ENCODE measurements at regions not wholly inside any gene's neighbourhood (a gene's known extent, or its start where the extent isn't known, plus 50 kb on each side); places are given as distances from the start of the nearest gene placed in this dataset.
"Not testable (repeated sequence)": the region's sequence is repeated elsewhere in the genome, so short reads cannot be mapped to it uniquely, and the experiment has no call there.

GRCh38 chr2:8333177-8333831 lies 348.6 kb upstream of the ID2 start:
- H3K4me1 Mint-ChIP-seq, result peaks cover 12 to 16% of the 10 kb centered on the region in 2 experiments
- Histone ChIP-seq H3K18ac (ENCODE audit: insufficient read length, low read depth, low read length) (no peak overlapping the region), H3K23ac (ENCODE audit: insufficient read length, low read depth, low read length) (no peak overlapping the region), H3K23me2 (ENCODE audit: insufficient read length, low read depth, low read length, poor library complexity, severe bottlenecking) (no peaks in the 10 kb centered on the region), H2BK15ac (ENCODE audit: low read depth, low read length) (no peak overlapping the region; the same call in 1 of the 2 replicates), H2BK5ac (ENCODE audit: insufficient read length, low read length) (no peak overlapping the region), H2BK12ac (ENCODE audit: insufficient read length, low read depth, low read length) (no peak overlapping the region), H3K4me2 (ENCODE audit: insufficient read depth, insufficient read length, low read length) (no peak overlapping the region), H2AK5ac (ENCODE audit: insufficient read length, low read length) (no peak overlapping the region), H3K79me2 (ENCODE audit: insufficient read depth, low read length) (no peaks in the 10 kb centered on the region), H3K27ac (ENCODE audit: insufficient read length, low read depth, low read length) (no peak overlapping the region), H2AFZ (ENCODE audit: low read length) (no peak overlapping the region), H3K9ac (ENCODE audit: extremely low read depth, insufficient read length, low read length) (no peak overlapping the region), H3K4me1 (ENCODE audit: insufficient read depth, low read length) (0 out of 2 replicates have a peak, but pooled peaks cover 6% of the 10 kb centered on the region), H3K9me3 (ENCODE audit: control insufficient read depth, low read depth, low read length) (no peaks in the 10 kb centered on the region), H4K20me1 (ENCODE audit: control insufficient read depth, insufficient read depth, insufficient read length) (no peaks in the 10 kb centered on the region), H2BK20ac (ENCODE audit: low read depth, low read length, poor library complexity, severe bottlenecking) (no peak overlapping the region), H2BK120ac (ENCODE audit: low read depth, low read length, poor library complexity, severe bottlenecking) (no peak overlapping the region), H4K91ac (ENCODE audit: insufficient read length, low read depth, low read length) (no peak overlapping the region), H3K14ac (ENCODE audit: insufficient read depth, low read length) (no peak overlapping the region), H4K5ac (ENCODE audit: insufficient read length, low read depth, low read length) (no peak overlapping the region), H3K56ac (ENCODE audit: insufficient read length, low read depth, low read length) (no peak overlapping the region), H3K27me3 (ENCODE audit: insufficient read depth, low read length) (no peaks in the 10 kb centered on the region), H3T11ph (ENCODE audit: low read length) (no peak overlapping the region), H3K79me1 (ENCODE audit: insufficient read depth, low read depth, low read length, poor library complexity, severe bottlenecking) (no peaks in the 10 kb centered on the region), H3K4ac (ENCODE audit: low read depth, low read length) (no peak overlapping the region), H4K8ac (replicated peaks; ENCODE audit: insufficient read length, low read depth, low read length) (no peak overlapping the region)
- no CpG with 5 or more reads among the region's 13 CpGs for WGBS (ENCODE audit: extremely low coverage, insufficient read length, low lambda C conversion rate)
- no peaks in the 10 kb centered on the region for H3K27me3 Mint-ChIP-seq (ENCODE audit: low read depth)
- peaks cover 4% of the 10 kb centered on the region in 2 experiments; a peak in 3 of 5 replicates for H3K9me3 Mint-ChIP-seq
- peaks cover 0 to 7% (median 3%) of the 10 kb centered on the region in 3 experiments; a peak in 2 of 7 replicates for H3K36me3 Mint-ChIP-seq (ENCODE audit: insufficient read depth in 1 of 3, low read depth in 3 of 3)
- no peak overlapping the region for H3K4me3 Mint-ChIP-seq
- no peak for TF ChIP-seq CTCF (conservative IDR thresholded peaks at IDR 0.05)
- DNase-seq, result no peak
- no peak overlapping the region for H3K27ac Mint-ChIP-seq

DNA sequence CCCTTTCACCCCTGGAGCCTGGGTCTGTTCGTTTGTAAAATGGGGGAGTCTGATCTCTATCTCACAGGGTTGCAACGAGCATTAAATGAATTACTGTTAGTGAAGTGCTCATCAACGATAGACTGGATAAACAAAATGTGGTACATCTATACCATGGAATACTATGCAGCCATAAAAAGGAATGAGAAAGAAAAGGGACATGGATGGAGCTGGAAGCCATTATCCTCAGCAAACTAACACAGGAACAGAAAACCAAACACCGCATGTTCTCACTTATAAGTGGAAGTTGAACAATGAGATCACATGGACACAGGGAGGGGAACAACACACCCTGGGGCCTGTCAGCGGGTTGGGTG lies 348.0 kb upstream of the ID2 start:
- H3K9me3 Mint-ChIP-seq; H2AK5ac ChIP-seq (ENCODE audit: insufficient read length, low read length); H3K4me3 Mint-ChIP-seq: not testable (repeated sequence)

More for the DNA sequence above, 348.0 kb upstream of the ID2 start:
- not testable (repeated sequence) for H2BK20ac ChIP-seq (ENCODE audit: low read depth, low read length, poor library complexity, severe bottlenecking); H3K4me2 ChIP-seq (ENCODE audit: insufficient read depth, insufficient read length, low read length); H3K27ac Mint-ChIP-seq; H2BK12ac ChIP-seq (ENCODE audit: insufficient read length, low read depth, low read length); H4K20me1 ChIP-seq (ENCODE audit: control insufficient read depth, insufficient read depth, insufficient read length); H3K18ac ChIP-seq (ENCODE audit: insufficient read length, low read depth, low read length); H3K23me2 ChIP-seq (ENCODE audit: insufficient read length, low read depth, low read length, poor library complexity, severe bottlenecking); H3T11ph ChIP-seq (ENCODE audit: low read length); H3K27me3 Mint-ChIP-seq (ENCODE audit: low read depth); H2BK120ac ChIP-seq (ENCODE audit: low read depth, low read length, poor library complexity, severe bottlenecking); H4K8ac ChIP-seq (replicated peaks; ENCODE audit: insufficient read length, low read depth, low read length); H2BK5ac ChIP-seq (ENCODE audit: insufficient read length, low read length); H3K56ac ChIP-seq (ENCODE audit: insufficient read length, low read depth, low read length); H3K27ac ChIP-seq (ENCODE audit: insufficient read length, low read depth, low read length); H3K36me3 Mint-ChIP-seq (ENCODE audit: insufficient read depth in 1 of 3, low read depth in 3 of 3); H3K27me3 ChIP-seq (ENCODE audit: insufficient read depth, low read length); H3K4ac ChIP-seq (ENCODE audit: low read depth, low read length); H3K23ac ChIP-seq (ENCODE audit: insufficient read length, low read depth, low read length); H3K9me3 ChIP-seq (ENCODE audit: control insufficient read depth, low read depth, low read length); H3K9ac ChIP-seq (ENCODE audit: extremely low read depth, insufficient read length, low read length); H4K91ac ChIP-seq (ENCODE audit: insufficient read length, low read depth, low read length); H3K4me1 ChIP-seq (ENCODE audit: insufficient read depth, low read length); H3K79me1 ChIP-seq (ENCODE audit: insufficient read depth, low read depth, low read length, poor library complexity, severe bottlenecking); H3K14ac ChIP-seq (ENCODE audit: insufficient read depth, low read length); DNase-seq; H2AFZ ChIP-seq (ENCODE audit: low read length); H4K5ac ChIP-seq (ENCODE audit: insufficient read length, low read depth, low read length); H3K79me2 ChIP-seq (ENCODE audit: insufficient read depth, low read length); H2BK15ac ChIP-seq (ENCODE audit: low read depth, low read length)
- H3K4me1 Mint-ChIP-seq, result peaks cover 12 to 16% of the 10 kb centered on the region in 2 experiments
- WGBS (ENCODE audit: extremely low coverage, insufficient read length, low lambda C conversion rate), result no CpG with 5 or more reads among the region's 5 CpGs

Data from H9 (cell line).